Uterus (tissue), 3 donors: ENCODE measurements at regions not wholly inside any gene's neighbourhood (a gene's known extent, or its start where the extent isn't known, plus 50 kb on each side); places are given as distances from the start of the nearest gene placed in this dataset.

ENCODE experiments used
- DNase-seq, 2 donors: peaks; one replicate each; pipeline ENCODE4 v3.0.0-alpha.2; 2019 to 2020
- H3K27ac ChIP-seq, 2 donors: fragments of 200-600 bp; sonication (generic); 1 replicate in 1 of 2; 2 replicates in 1 of 2; pipeline ENCODE4 v1.5.1; 2016 to 2018
- H3K27me3 ChIP-seq, 2 donors: fragments of 200-600 bp; sonication (generic); one replicate each; pipeline ENCODE4 v1.5.1; 2018 to 2019; ENCODE audit warnings: control low read depth in 1 of 2
- H3K36me3 ChIP-seq, 2 donors: fragments of 200-600 bp; sonication (generic); one replicate each; pipeline ENCODE4 v1.5.1; 2019; ENCODE audit warnings: control low read depth in 1 of 2
- H3K4me1 ChIP-seq, 2 donors: fragments of 200-600 bp; sonication (generic); one replicate each; pipeline ENCODE4 v1.5.1; 2018 to 2019; ENCODE audit warnings: control low read depth in 1 of 2
- H3K4me3 ChIP-seq, 2 donors: fragments of 200-600 bp; sonication (generic); 1 replicate in 1 of 2; 2 replicates in 1 of 2; pipeline ENCODE4 v1.5.1; 2018 to 2019; ENCODE audit warnings: mild to moderate bottlenecking in 1 of 2
- H3K9me3 ChIP-seq, 2 donors: fragments of 200-600 bp; sonication (generic); one replicate each; pipeline ENCODE4 v1.5.1; 2019; ENCODE audit warnings: control low read depth in 1 of 2
- CTCF ChIP-seq, 4 experiments: fragments of 200-600 bp in 2 of 4; fragments of 450-650 bp in 2 of 4; sonication (generic) in 2 of 4; IDR thresholded peaks; one replicate each; pipeline ENCODE4 v1.5.1; 2016 to 2019; ENCODE audit warnings: antibody characterized with exemption in 4 of 4, mild to moderate bottlenecking in 2 of 4, moderate library complexity in 1 of 4
- POLR2A ChIP-seq, 2 donors: fragments of 450-650 bp; IDR thresholded peaks; one replicate each; pipeline ENCODE4 v1.6.1; 2016; ENCODE audit warnings: antibody characterized with exemption in 2 of 2, mild to moderate bottlenecking in 1 of 2, moderate library complexity in 1 of 2
- intact Hi-C: fragments of 100-400 bp; cut with DNase I; formaldehyde crosslinking; loops from one replicate; pipeline ENCODE4 v1.15.1; 2023; ENCODE audit warnings: low total_unique reads
- donor health status: DM: yes; HTN: yes; CAD: no.

GRCh38 chr1:5093042-5093441 lies 438.6 kb downstream of the AJAP1 start:
- Histone ChIP-seq H3K9me3 (no peaks in the 10 kb centered on the region), H3K36me3 (no peaks in the 10 kb centered on the region), H3K27ac (no peak overlapping the region), H3K4me3 (no peak overlapping the region), H3K4me1 (no peaks in the 10 kb centered on the region), H3K27me3 (no peaks in the 10 kb centered on the region)
- DNase-seq: no peak
- intact Hi-C loops: no loop called here
- no peak for TF ChIP-seq CTCF (IDR thresholded peaks at IDR 0.05)
- TF ChIP-seq POLR2A (IDR thresholded peaks at IDR 0.05): no peak

- DNase-seq: no peak
- Histone ChIP-seq H3K36me3 (no peaks in the 10 kb centered on the region), H3K4me3 (no peak overlapping the region), H3K27ac (no peak overlapping the region), H3K4me1 (no peaks in the 10 kb centered on the region), H3K27me3 (no peaks in the 10 kb centered on the region), H3K9me3 (no peaks in the 10 kb centered on the region)
- intact Hi-C loops: no loop called here
- no peak for TF ChIP-seq CTCF (IDR thresholded peaks at IDR 0.05)
- no peak for TF ChIP-seq POLR2A (IDR thresholded peaks at IDR 0.05)
These were observed 430.3 kb downstream of the AJAP1 start for GRCh38 chr1:5084676-5085075.

DNA sequence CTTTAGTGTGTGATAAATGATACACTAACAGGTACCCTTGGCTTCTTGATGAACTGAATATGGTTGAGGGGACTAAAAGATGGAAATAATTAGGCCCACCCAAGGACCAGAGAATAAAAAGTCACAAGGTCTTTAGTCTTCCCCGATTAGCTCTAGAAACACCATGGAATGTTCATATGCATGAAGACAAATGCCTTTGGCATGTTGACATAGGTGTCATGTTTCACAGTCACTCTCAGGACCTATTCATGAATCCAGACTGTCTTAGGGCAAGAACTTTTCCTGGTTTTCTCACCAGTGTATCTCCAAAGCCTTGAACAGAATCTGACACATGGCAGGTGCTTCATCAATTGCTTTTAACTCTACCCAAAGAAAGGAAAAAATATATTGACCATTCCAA lies 412.8 kb downstream of the AJAP1 start:
- Histone ChIP-seq H3K27ac (no peak overlapping the region), H3K4me3 (no peak overlapping the region), H3K27me3 (no peaks in the 10 kb centered on the region), H3K4me1 (no peaks in the 10 kb centered on the region), H3K36me3 (no peaks in the 10 kb centered on the region), H3K9me3 (peaks cover 0 to 3% of the 10 kb centered on the region in 2 donors)
- no peak for TF ChIP-seq POLR2A (IDR thresholded peaks at IDR 0.05)
- no peak for TF ChIP-seq CTCF (IDR thresholded peaks at IDR 0.05)
- intact Hi-C loops: no loop called here
- no peak for DNase-seq

- no peaks in the 10 kb centered on the region for H3K27me3 ChIP-seq
- DNase-seq: no peak
- TF ChIP-seq POLR2A (IDR thresholded peaks at IDR 0.05) (no peak), CTCF (IDR thresholded peaks at IDR 0.05) (no peak)
These were observed 399.3 kb downstream of the AJAP1 start for GRCh38 chr1:5053744-5054143.

DNA sequence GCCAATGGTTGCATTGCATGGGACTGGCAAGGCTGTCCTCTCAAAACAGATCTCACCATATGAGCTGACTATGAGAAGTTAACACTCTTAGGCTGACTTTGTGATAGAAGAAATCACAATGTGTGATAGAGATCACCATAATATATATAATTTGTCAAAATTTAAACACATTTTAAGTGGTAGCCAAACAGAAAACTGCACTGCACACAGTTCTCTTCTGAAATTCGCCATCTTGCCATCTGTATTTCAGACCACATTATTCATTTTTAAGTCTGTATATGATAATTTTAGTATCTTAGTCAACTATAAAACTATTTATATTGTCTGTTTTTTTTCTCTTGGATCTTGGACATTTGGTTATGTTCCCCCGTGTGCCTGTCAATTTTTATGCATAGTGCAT lies 374.7 kb downstream of the AJAP1 start:
- TF ChIP-seq CTCF (IDR thresholded peaks at IDR 0.05): no peak
- TF ChIP-seq POLR2A (IDR thresholded peaks at IDR 0.05): no peak
- Histone ChIP-seq H3K9me3 (no peaks in the 10 kb centered on the region), H3K4me1 (no peaks in the 10 kb centered on the region), H3K27ac (no peak overlapping the region), H3K4me3 (no peak overlapping the region), H3K27me3 (no peaks in the 10 kb centered on the region), H3K36me3 (no peaks in the 10 kb centered on the region)
- intact Hi-C loops: no loop called here
- DNase-seq: no peak

More at GRCh38 chr1:5053744-5054143, 399.3 kb downstream of the AJAP1 start:
- H3K36me3 ChIP-seq: no peaks in the 10 kb centered on the region
- H3K4me3 ChIP-seq: no peak overlapping the region
- intact Hi-C loops: no loop called here
- H3K9me3 ChIP-seq: no peaks in the 10 kb centered on the region
- H3K4me1 ChIP-seq: no peaks in the 10 kb centered on the region
- H3K27ac ChIP-seq: no peak overlapping the region
